Amniotic stem cell (primary cell): ENCODE measurements at regions not wholly inside any gene's neighbourhood (a gene's known extent, or its start where the extent isn't known, plus 50 kb on each side); places are given as distances from the start of the nearest gene placed in this dataset.
A peak's percentile ranks its signal among the peaks of the same experiment; 100 is the strongest.
"Not testable (repeated sequence)": the region's sequence is repeated elsewhere in the genome, so short reads cannot be mapped to it uniquely, and the experiment has no call there.

Source experiments
- DNase-seq: peaks from one replicate; lab custom pipeline; 2025; lab: John Stamatoyannopoulos, UW

DNA sequence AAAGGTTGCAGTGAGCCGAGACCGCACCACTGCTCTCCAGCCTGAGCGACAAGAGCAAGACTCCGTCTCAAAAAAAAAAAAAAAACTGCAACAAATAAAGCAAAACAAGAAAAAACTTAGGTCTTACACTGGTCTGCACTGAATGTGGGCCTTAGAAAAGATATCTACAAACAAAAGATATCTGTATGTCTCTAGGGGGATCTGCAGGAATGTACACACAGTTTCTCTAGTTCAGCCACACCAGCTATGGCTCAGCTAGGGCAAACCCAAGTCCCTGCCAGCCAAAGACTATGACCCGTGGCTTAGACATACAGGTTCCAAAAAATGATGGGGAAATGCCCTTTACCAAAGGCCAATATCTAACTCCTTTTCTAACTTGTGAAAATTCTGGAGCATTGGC, 202.4 kb upstream of the KAZN start:
- no peak for DNase-seq

DNA sequence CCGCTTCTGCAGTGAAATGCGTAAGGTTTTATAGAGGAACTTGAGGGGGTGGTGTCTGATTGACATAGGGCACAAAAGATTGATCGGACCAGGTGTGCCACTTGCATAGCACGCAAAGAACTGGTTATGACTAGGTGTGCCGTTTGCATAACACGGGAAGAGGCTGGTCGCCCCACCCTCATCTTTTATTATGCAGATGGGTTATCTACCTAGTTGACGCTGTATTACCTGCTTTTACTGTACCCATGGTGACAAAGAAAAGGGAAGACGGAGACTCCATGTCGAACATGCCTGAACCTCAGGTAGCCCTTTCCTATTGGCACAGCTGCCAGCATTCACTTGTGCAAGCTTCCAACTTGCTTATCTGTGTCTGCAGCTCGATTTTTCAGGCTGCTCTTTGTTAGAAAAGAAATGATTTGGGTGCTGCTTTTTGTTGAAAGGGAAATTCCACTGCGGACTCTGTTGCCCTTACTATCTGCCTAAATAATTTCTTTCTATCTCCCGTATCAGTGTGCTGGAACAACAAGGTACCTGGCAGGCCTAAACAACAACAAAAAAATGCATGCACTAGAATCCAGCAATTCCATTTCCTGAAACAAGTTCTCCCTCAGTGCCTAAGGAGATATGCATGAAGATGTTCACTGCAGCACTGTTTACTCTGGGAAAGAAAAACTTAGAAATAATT, 194.4 kb upstream of the KAZN start:
- no peak for DNase-seq

DNA sequence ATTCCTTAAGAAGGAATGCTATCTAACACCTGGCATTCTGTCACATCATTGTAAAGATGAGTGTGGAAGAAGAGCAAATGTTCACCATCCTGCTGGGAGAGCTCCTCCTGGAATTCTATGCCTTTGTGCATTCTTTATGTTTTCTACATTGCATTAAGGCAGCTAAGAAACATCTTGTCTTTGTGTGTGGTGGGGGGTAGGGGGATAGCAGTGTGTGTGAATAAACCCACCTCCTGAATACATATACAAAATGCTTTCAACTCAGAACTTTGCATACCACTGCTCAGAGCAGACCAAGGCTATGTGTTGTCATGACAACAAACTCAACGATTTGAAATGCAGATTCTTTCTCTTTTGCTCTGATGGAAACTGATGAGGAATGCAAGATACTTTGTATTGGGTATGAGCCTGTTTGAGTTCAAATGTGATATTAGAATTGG, 193.6 kb upstream of the KAZN start:
- DNase-seq: no peak

DNA sequence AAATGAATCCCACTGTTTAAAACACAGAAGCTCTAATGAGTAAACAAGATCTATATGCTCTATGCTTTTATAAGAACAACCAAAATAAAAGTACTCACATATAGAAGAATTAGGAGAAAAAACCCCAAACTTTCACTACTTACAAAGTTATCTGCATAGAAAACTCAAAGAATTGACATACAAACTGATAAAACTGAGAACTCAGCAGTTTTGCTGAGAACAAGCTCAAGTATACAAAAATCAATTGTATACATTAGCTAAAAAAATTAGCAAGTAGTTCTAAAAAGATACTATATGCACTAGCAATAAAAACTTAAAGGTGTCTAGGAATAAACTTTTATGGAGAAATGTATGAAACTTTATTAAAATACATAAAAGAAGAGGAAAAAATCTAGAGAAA, 186.2 kb upstream of the KAZN start:
- no peak for DNase-seq

DNA sequence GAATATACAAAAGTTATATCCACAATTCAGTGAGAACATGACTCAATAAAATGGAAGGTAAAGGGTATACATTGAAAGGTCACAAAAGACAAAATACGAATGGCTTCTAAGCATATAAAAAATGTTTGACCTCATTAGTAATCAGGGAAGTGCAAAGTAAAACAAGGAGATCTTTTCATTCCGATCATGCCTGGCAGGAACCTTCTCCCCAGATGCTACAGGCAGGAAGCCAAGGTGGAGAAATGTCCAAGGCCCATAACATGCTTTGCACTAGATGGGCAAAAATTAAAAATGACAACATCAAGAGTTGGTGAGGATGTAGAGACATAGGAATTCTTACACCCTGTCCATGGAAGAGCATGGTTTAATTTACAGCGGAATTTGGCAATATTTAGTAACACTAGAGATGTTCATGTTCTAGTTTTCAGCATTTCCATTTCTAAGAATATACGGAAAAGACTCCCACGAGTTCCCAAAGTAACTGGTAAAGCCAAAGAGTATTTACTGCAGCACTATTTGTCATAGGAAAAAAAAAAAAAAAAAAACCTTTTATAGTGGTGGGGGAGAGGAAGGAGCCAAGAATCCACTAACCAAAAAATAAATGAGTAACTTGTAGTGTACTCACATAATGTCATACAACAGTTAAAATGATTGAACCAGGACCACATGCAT, 184.5 kb upstream of the KAZN start:
- no peak for DNase-seq

DNA sequence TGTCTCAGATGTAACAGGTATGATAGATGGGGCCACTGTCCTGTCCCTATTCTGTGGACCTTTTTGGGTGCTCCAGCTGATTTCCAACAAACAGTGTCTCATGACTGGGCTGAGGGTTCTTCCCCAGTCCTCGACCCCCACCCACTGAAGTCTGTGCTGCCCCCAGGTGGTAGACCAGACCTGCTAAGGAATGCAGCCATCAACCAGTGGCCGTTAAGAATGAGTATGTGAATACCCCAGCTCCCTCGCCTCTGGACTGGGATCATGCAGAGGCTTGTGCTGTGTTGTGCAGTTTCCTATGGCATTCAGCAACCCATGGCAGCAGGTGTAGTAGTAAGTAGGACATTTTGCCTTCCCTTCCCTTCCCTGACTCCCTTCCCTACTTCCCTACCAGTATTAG, 183.1 kb upstream of the KAZN start:
- DNase-seq: no peak

DNA sequence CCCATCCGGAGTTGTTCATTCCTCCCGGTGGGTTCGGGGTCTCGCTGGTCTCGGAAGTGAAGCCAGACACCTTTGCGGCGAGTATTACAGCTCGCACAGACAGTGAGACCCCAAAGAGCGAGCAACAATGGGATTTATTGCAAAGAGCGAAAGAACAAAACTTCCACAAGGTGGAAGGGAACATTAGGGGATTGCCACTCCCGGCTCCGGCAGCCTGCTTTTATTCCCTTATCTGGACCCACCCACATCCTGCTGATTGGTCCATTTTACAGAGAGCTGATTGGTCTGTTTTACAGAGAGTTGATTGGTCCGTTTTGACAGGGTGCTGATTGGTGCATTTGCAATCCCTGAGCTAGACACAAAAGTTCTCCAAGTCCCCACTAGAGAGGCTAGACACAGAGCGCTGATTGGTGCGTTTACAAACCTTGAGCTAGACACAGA, 178.7 kb upstream of the KAZN start:
- not testable (repeated sequence) for DNase-seq

DNA sequence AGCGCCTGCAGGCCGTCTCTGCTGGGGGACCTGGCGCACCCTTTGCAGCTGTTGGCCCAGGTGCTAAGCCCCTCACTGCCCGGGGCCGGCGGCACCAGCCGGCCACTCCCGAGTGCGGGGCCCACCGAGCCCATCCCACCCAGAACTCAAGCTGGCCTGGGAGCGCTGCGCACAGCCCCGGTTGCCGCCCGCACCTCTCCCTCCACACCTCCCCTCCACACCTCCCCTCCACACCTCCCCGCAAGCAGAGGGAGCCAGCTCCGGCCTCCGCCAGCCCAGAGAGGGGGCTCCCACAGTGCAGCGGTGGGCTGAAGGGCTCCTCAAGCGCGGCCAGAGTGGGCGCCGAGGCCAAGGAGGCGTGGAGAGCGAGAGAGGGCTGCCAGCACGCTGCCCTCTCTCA, 177.8 kb upstream of the KAZN start:
- DNase-seq: no peak

DNA sequence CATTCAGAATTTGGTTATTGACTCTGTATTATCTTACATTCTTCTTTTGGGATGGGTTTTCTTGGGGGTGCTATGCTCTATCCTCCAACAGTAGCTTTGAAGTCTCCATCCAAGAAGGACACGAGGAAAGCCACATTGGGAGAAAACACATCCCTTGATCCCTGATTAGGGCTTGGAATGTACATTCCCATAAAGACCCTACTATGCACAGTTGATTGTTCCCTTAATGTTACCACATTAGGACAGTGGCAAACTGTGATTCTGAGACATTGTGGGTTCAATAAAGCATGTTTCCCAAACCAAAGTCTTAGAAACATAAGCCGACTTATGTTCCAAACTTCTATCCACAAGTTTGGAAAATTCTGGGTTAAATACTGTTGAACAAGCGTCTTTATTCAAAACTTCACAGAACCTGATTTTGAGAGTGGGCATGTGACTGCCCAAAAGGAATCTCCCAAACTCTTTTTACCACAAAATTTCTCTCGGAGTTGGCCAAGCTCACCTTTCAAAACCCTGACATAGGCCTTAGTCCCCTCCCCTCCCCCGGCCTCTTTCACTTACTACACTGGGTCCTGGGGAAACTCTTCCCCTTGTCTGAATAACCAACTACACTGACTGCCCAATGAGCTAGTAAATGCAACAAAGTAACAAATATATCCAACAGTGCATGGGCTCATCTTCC, 177.0 kb upstream of the KAZN start:
- DNase-seq: no peak

DNA sequence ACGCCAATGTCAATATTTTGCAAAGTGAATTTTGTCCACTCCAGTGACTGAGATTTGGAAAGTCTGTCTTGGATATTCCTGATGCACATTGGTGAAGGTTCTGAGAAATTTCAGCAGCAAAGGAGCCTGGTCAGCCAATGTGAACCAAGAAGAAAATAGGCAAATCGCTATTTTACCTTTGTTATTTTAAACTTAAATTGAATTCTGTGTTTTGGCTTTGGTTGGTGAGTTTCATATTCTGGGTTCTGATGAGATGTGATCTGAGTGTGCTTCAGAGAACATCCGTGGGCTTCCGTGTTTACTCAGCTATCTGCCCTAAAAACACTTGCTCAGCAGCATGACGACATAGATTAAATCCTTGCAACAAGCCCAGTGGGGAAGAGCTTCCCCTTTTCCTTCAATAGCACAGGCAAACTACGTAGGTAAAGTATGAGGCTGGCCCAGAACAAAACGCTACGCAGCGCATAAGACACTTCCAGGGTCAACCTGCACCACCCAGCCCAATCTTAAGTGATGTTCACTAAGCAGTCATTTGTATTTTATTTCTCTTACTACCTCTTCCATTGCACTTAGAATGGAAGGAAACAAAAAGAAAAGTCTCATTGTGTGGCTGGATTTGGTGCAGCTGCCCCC, 176.4 kb upstream of the KAZN start:
- no peak for DNase-seq

DNA sequence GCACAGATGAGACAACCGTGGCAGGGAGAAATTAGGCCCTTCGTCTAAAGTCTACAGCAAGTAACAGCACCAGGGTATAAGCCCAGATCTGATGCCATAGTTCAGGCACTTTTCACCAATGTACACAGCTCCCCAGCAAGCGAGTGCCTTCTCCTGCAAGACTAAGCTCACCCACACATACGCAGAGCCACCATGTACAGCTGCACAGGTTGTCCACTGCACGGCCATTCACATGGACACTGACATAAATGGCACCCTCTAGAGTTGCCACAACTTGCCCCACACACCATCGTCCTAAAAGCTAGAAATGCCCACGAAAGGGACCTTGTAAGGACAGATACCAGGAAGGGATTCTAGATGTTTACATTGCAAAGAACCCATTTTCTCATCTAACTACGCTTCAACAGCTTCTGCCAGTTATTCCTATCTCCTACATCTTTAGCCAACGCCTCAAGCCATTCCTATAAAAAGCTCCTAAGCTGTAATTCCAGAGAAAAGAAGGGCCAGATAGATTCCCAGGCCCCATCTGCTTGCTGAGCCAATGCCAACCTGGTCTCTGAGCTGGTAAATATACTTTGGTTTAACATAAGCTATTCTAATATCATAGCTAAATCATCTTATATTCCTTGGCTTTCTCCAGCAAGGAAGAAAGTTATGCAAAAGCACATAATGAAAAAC, 174.0 kb upstream of the KAZN start:
- DNase-seq: no peak

DNA sequence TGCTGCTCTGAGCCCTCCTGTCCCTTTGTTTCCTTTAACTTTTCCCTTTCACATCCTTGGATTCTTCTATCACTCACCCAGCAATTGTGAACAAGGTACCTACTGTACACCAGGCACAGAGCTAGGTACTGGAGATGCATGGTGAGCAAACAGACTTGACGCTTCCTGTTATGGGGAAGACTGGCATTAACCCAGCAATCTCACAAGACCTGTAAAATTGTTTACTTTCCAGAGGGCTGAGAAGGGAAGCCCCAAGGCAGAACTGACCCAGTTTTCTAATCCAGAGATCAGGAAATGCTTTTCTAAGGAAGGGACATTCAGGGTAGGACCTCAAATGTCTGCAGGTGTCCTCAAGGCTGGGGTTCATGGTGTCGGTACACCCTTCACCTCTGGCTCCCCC, 171.6 kb upstream of the KAZN start:
- no peak for DNase-seq

DNA sequence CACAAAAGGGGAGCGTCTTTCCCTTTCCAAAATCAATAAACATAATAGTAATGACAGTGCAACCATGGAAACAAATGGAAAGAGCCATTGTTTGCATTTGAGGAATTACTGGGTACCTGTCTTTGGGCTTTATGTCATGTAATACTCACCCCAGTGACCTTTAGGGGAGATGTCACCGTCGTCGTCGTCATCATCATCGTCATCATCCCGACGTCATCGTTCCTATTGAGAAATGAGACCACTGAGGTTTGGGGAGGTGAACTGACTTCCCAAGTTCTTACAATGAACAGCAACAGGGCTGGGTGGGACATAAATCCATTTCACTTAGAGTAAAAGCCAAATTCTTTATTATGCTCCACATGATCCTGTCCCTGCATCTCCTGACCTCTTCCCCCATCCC, 168.9 kb upstream of the KAZN start:
- no peak for DNase-seq

DNA sequence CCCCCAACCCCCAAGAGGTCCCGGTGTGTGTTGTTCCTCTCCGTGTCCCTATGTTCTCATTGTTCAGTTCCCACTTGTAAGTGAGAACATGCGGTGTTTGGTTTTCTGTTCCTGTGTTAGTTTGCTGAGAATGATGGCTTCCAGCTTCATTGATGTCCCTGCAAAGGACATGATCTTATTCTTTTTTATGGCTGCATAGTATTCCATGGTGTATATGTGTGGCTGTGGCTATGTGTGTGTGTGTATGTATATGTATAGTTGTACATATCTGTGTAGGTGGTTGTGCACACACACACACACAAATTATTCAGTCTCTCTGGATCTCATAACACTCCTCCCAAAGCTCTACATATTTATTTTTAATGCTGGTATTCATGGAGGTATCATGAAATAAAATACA, 165.8 kb upstream of the KAZN start:
- DNase-seq: not testable (repeated sequence)

DNA sequence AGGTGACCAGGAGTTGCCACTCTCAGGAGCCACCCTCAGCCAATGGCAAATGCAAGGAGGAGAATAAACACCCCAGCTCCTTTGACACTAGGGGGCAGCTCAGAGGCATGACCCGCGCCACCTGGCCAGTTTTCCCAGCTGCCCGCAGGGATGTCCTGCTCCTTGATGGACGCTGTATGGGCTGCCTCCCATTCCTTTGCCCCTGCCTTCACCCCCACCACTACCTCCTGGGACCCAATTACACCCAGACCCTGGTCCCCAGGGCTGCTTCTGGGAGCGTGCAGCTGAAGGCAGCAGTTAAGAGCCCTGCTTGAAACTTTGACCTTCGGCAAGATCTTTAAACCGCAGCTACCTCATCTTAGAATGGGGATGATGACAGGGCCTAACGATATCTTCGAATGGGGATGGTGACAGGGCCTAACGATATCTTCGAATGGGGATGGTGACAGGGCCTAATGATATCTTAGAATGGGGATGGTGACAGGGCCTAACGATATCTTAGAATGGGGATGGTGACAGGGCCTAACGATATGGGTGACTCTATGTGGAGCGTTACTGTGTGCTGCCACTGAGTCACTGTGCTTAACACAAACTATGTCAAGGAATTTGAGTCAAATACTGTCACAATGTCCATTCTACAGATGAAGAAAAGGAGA, 163.0 kb upstream of the KAZN start:
- no peak for DNase-seq

DNA sequence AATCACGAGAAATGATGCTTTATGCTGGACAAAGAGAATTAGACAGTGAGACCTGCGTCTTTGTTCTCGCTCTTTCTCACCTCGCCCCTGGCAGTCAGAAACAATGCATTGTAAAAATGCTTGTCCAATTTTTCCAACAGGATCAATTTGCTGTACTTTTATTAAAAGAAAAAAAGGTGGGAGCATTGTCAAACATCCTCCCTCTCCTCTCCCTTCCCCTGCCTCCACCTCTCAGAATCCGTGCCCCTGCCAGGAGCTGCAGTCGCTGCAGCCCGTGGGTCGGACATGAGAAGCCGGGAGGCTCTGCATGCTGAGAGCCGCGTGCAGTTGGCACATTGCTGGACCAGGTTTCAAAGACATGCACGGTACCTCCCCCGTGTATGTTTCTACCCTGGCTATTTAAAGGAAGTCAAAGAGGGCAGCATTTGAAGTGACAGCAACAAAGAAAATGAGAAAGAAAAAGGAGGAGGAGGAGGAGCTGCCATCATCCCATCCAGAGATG, 161.0 kb upstream of the KAZN start:
- DNase-seq: no peak

DNA sequence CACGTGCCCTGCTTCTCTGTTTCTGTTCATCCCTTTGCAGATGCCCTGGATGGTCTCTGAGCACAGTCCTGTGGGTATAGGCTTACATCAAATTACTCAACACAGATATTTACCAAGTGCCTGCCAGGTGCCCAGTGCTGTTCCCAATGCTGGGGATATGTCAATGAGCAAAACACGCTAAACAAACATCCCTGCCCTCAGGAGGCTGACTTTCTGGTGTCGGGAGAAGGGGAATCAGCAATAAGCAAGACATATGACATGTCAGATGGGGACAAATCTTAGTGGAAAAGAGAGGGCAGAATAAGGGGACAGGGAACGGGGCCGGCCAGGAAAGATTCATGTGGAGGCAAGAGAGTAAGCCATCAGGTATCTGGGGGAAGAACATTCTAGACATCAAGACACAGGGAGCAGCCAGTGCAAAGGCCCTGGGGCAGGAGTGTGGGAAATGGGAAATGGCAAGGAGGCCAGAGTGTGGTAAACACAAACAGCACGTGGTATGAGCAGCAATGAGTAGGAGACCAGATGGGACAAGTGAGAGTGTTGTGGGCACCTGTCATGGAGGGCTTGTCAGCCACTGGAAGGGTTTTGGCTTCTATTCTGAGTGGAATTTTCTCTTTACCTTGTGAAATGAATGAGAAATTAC, 160.2 kb upstream of the KAZN start:
- DNase-seq: no peak

DNA sequence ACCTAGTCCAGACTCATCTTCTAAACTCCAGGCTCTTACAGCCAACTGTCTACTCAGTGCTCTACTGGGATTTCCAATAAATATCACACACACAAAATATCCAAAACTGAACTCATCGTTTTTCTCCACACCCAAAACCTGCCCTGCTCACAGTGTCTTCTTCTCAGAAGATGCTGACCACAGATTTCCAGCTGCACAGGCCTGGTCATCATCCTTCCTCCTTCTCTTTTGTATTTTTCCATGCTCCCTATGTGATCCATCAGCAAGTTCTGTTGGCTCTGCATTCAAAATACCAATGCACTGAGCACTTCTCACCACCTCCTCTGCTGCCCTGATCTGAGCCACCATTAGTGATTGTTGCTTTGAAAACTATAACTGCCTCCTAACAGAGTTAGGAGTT, 159.5 kb upstream of the KAZN start:
- DNase-seq: no peak

DNA sequence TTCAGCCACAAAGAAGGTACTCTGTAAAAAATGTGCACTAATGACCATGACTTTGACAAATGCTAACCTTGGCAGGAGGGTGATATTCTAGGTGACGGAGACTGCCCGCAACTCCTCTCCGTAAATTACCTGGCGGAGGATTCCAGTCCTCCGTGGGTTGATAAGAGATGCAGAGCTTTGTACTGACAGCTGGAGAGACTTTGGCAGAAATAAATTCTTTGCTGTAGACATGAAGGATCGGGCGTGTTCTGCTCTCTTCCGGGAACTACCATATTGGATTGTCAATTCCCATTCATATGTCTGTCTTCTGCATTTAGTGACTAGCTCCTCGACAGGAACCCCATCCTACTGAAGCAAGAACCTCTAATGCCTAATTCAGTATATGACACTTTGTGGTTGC, 158.3 kb upstream of the KAZN start:
- DNase-seq: no peak

DNA sequence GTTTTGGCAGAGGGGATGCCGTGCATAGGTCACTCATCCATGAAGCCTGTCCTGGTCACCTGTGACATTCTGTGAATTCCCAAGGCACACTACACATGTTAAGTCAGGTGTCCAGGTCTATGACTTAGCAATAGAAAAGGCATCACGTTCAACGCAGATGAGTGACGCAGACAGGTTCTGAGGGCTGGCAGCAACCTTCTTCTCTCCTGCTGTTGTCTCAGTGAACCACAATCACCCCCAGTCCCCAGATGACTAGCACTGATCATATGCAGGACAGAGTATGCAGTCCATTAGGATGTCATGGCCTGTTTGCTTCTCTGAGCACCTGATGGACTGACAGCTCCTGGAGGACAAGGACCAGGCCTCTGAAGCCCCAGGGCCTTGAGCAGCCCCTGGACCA, 157.8 kb upstream of the KAZN start:
- DNase-seq: no peak

DNA sequence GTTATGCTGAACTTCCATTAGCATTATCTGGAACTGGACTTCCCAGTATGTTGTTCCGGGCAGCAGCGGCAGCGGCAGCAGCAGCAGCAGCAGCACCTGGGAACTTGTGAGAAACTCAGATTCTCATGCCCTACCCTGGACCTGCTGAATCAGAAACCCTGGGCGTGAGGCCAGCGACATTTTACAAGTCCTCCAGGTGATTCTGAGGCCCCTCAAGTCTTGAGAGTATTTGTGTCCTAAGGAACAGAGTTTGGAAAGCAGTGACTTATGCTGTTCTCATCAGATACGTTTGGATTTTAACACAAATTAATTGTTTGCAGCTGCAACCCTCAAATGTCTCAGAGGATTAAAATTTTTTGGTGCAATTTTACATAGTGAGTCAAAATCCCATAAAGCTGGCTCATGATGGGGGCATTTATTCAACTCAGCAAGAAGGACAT, 157.2 kb upstream of the KAZN start:
- peak; percentile 18 for DNase-seq
